Fibroblast of villous mesenchyme (primary cell): ENCODE measurements at regions not wholly inside any gene's neighbourhood (a gene's known extent, or its start where the extent isn't known, plus 50 kb on each side); places are given as distances from the start of the nearest gene placed in this dataset.

ENCODE experiments used
- DNase-seq: peaks from one replicate; pipeline ENCODE4 v3.0.0-alpha.2; 2010; ENCODE audit warnings: low read depth
- H3K4me3 ChIP-seq: 2 replicates; pipeline ENCODE4 v1.5.1; 2011; ENCODE audit warnings: low read depth, mild to moderate bottlenecking, low read length
- CTCF ChIP-seq: IDR thresholded peaks from 2 replicates; pipeline ENCODE4 v1.5.1; 2012; ENCODE audit warnings: low read depth, mild to moderate bottlenecking, low read length; ENCODE audit not compliant: insufficient read depth

GRCh38 chr18:78719821-78720220 is 259.8 kb upstream of the SALL3 start:
- DNase-seq: no peak
- H3K4me3 ChIP-seq: no peak overlapping the region
- TF ChIP-seq CTCF: no peak

- DNase-seq: no peak
- H3K4me3 ChIP-seq: no peak overlapping the region
- no peak for TF ChIP-seq CTCF
These were observed 259.0 kb upstream of the SALL3 start for GRCh38 chr18:78720456-78721237.

GRCh38 chr18:78721238-78721875 is 258.3 kb upstream of the SALL3 start:
- no peak for TF ChIP-seq CTCF
- no peak overlapping the region for H3K4me3 ChIP-seq
- no peak for DNase-seq

- no peak for DNase-seq
- no peak overlapping the region for H3K4me3 ChIP-seq
- TF ChIP-seq CTCF: no peak
These were observed 257.6 kb upstream of the SALL3 start for GRCh38 chr18:78721981-78722380.

GRCh38 chr18:78722386-78722785 is 257.2 kb upstream of the SALL3 start:
- no peak for TF ChIP-seq CTCF
- DNase-seq: no peak
- no peak overlapping the region for H3K4me3 ChIP-seq

- H3K4me3 ChIP-seq: no peak overlapping the region
- DNase-seq: no peak
- no peak for TF ChIP-seq CTCF
These were observed 256.5 kb upstream of the SALL3 start for GRCh38 chr18:78722929-78723710.
